NCI-H460 (cell line): ENCODE measurements at regions not wholly inside any gene's neighbourhood (a gene's known extent, or its start where the extent isn't known, plus 50 kb on each side); places are given as distances from the start of the nearest gene placed in this dataset.
"Not testable (repeated sequence)": the region's sequence is repeated elsewhere in the genome, so short reads cannot be mapped to it uniquely, and the experiment has no call there.

Experiments
- DNase-seq: peaks from one replicate; pipeline ENCODE4 v3.0.0-alpha.2; 2016; ENCODE audit warnings: low read depth; ENCODE audit errors: extremely low read depth

DNA sequence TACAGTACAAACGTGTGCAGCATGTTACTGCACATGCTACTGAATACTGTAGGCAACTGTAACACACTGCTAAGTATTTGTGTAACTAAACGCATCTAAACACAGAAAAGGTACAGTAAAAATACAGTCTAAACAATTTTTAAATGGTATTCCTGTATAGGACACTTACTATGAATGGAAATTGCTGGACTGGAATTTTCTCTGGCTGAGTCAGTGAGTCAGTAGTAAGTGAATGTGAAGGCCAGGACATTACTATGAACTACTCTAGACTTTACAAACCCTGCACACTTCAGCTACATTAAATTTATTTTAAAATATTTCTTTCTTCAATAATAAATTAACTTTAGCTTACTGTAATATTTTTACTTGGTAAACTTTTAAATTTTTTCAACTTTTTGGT is 225.0 kb upstream of the TENT5A start:
- DNase-seq = no peak

DNA sequence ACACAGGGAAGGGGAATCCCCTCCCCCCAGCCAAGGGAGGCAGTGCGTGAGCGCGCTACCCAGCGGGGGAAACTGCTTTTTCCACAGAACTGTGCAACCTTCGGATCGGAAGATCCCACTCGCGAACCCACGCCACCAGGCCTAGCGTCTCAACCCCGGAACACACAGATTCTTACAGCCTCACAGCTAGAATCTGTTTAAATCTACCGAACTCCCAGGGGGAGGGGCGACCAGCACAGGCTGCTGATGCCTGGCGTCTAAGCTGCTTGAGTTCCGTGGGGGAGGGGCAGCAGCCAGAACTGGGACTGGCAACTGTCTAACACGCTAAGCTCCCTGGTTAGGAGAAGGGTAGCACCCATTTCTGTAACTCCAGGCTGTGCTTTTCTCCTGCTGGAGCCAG is 217.3 kb upstream of the TENT5A start:
- DNase-seq = no peak

DNA sequence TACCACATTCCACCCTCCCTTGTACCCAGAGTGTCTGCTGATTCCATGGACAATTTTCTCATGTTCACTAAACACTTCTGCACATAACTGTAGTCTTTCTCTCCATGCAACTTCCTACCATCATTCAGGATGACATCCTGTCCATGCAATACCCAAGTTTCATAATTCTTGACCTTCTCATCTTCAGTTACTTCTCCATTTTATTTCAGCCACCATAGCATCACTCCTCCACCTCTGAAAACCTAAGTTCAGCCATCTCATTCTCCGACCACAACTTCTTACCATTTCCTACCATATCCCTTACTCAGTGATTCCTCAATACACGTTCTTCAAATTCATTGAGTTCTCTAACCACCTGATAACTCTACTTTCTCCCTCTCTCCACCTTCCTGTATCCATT is 216.5 kb upstream of the TENT5A start:
- DNase-seq = no peak

DNA sequence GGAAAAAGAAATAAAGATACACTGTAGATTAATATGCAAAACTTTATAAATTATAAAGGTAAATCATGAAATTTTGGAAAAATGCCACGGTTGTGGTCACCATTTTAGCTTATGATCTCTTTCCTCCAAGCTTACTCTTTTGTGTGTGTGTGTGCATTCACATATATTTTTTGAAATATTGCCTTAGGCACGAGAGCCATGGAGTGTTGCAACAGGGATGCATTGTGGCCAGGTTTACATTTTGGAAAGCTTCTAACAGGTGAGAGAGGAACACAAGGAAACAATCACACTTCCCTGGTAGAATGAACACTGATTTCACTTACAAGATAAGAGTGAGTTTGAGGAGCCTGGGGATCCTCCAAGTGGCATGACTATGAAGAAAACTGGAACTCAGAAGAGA is 214.5 kb upstream of the TENT5A start:
- no peak for DNase-seq

DNA sequence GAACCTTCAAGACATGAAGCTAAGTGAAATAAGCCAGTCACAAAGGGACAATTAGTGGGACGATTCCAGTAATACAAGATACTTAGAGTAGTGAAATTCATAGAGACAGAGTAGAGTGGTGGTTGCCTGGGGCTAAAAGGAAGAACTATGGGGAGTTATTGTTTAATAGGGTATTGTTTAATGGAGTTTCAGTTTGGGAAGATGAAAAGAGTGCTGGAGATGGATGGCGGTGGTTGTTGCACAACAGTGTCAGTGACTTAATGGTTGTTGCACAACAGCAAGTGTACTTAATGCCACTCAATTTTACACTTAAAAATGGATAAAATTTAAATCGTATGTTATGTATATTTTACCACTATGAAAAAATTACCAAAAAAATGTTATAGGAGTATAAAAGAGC is 209.7 kb upstream of the TENT5A start:
- DNase-seq = no peak

DNA sequence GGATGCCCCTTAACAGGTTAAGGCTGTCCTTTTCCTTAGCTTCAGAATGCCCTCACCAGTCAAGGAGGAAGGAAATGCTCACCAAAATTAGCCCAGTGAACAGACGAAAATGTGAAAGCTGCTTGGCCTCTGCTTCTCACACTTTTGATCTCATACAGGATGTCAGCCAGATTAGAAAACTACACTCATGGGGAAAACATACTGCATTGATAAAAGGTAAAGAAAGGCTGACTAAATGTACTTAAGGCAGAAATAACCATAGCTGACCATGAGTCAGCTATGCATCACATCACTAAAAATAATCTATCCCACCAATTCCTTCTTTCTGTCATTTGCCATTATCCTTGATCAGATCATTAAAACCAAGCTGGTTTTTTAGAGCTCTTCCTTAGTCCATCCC is 198.4 kb upstream of the TENT5A start:
- no peak for DNase-seq

DNA sequence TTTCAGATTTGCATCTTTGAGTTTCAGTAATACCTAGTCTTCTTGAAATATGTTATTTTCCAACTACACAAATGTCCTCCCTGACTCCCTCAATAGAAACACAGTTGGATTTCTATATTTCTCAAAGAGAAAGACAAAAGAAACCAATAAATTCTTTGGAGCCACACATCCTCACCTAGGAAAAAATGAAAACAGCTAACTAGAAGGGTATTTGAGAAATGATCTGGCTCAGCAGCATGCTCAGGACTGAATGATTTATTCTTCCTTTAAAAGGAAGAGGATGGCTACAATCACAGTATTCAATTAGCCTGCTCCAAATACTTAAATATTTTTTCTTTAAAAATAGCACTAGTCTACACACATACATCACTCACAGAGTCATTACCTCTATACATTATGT is 196.4 kb upstream of the TENT5A start:
- no peak for DNase-seq

DNA sequence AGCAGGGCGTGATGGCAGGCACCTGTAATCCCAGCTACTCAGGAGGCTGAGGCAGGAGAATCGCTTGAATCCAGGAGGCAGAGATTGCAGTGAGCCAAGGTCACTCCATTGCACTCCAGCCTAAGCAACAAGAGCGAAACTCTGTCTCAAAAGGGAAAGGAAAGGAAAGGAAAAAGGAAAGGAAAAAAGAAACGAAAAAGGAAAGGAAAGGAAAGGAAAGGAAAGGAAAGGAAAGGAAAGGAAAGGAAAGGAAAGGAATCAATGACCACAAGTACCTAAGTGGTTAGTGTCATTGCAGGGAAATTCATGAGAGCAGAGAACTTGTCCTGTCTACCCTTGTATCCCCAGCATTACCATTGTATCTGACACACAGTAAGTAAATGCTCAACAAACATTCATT is 195.7 kb upstream of the TENT5A start:
- DNase-seq = not testable (repeated sequence)

DNA sequence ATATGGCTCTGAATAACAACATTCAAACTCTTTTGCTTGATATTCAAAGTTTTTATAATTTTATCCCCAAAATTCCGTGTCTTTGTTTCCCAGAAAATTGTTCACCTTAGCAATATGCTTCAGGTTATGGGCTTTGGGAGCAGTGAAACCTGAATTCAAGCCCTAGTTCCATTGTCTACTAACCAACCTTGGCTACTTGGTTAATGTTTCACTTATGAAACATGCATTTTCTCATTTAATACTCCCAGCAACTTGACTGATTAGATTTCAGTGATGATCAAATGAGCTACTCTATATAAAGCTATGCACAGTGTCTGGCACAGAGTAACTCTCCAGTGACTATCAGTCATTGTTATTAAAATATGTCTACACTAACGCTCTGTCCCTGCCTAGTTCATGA is 192.2 kb upstream of the TENT5A start:
- no peak for DNase-seq

DNA sequence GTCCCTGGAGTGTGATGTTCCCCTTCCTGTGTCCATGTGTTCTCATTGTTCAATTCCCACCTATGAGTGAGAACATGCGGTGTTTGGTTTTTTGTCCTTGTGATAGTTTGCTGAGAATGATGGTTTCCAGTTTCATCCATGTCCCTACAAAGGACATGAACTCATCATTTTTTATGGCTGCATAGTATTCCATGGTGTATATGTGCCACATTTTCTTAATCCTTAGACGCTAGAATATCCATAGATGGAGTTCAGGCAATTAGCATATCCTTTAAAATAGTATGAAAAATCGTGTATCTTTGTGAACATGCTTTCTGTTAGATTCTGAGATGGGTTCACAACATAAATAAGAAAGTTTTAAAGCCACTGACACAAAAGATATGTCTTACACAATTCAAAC is 190.4 kb upstream of the TENT5A start:
- not testable (repeated sequence) for DNase-seq

DNA sequence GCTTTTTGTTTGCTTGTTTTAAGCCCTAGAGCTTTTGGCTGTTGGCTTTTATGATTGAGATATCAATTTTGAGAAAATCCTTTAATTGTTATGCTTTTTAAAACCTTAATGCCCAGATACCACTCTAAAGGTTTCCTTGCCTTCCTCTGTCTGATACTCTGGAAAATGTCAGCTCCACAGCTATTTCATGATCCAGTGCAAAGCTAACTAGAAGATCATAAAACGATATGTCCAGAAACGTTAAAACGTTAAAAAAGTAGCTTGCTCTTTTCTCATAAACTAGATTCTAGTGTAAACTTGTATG is 189.5 kb upstream of the TENT5A start:
- DNase-seq = no peak

DNA sequence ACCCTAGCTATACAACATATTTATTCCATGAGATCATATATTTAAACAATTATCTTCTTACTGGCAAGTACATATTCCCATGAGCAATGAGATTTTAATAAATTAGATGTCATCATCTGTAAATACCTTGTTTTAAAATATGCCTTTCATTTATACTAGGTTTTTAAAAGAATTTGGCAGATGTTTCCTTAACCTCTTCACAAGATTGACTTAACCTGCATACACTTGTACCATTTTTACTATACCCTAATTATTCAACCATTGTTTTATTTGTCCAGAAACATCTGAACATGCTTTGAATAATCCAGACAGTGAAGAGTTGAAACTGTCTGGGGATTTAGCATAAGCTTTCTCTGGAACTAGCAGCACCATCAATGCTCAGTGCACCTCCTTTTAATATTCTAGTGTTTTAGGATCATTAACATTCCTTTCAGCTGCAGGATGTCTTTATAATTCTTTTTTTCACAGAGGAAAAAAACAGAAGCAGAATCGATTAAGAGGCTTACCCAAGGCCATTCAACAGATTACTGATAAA is 188.0 kb upstream of the TENT5A start:
- no peak for DNase-seq

DNA sequence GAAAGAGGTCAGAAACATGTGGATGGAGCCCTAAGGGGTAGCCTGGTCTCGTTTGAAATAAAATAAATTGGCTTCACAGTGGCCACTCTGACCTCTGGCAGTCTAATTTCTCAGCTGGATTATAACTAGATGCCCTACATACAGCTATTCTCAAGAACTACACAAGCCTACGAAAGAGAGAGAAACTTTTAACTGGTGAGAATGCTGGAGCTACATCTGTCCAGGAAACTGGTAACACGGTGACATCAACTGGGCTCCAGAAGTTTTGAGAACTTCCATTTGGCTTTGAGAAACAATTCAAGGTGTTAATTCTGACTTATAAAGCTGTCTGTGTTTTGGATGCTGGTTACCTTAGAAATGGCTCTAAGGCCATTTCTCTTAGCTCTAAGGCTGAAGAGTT is 187.3 kb upstream of the TENT5A start:
- DNase-seq = no peak

DNA sequence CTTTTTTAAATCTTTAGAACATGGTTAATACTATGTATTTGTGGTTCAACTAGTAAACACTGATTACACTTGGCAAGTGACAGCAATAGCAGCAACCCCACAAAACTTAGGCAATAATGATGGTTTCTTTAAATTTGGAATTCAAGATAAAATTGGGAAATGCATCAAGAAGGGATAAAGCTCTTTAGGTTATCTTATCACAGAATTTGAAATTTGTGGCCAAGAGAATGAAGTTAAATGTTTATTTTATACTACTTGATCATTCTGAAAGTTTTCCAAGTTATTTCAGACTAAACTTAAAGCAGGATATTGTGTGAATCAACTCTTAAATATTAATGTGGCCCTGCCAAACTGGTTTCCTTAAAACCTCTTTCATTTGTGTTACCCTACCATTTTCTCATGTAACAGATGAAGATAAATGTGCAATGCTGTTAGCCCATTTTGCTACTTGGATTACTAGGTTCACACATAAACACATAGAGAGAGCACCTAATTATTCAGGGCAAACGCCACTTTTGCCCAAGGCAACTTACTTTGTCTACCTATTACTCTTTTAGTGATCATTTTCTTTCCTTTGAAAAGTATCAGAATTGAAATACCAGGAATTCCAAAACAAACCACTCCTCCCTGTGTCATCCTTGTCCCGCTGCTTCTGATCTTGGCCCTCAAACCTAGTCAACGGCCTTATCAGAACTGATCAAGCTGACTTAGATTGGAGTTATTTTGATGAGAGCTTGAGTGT is 186.7 kb upstream of the TENT5A start:
- no peak for DNase-seq

DNA sequence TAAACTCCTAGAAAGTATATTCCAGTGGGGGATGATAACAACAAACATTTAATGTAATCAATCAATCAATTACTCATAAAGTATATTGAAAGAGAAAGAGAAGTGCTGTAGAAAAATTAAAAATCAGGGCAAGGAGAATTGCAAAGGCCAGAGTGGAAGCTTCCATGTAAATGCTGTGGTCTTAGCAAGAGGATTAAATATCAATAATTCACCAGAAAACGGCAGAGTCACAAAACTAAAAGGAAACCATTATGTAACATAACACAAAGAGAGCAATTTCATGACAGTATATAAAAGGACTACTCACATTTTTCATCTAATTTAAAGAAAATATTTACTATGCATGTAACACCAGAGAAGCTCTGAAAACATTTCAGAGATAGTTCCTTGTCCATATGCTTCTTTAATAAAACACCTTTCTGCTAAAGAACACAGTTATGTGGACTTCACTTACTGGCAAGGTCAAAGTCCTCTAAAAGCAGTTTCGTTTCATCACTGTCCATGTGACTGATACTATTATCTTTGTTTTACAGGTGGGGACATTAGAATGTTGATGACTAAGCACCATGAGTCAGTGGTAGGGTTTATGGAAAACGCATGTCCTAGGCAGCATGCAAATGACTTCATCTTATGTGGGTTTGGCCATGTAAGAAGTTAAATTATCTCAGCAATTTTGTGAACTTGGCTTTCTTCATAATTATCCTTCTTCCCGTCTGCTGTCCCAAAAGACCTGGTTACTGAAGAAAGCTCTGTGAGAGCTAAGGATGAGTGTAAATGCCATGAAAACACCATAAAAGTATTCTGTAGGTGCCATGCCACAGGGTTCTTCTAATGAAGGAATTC is 185.8 kb upstream of the TENT5A start:
- DNase-seq = peak; percentile 42

DNA sequence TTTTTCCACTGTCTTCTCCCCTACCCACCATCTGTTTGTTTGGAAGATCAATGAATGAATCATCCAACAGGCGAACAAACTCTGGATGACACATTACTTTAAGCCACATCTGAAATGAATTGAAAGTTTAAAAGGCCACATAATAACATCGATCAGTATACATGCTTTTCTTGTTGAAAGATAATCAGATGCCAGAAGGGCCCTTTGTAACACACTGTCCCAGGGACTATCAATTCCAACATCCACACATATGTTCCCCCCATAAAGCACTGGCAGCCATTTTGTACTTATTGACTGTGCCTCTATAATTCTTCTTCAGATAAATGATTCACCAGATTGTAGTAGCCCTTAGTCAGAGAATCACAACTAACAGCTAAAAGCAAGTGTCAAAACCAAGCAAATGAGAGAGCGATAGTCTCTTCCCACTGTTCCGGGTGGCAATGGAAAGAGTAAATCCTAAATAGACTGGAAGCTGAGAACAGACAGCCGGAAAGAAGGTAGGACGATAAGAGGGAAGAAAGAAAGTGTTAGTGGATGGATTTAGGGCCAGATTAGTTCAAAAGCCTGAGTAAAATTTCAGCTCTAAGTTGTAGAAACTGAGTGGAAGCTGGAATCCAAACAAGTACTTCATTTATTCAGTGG is 184.9 kb upstream of the TENT5A start:
- DNase-seq = peak; percentile 15

DNA sequence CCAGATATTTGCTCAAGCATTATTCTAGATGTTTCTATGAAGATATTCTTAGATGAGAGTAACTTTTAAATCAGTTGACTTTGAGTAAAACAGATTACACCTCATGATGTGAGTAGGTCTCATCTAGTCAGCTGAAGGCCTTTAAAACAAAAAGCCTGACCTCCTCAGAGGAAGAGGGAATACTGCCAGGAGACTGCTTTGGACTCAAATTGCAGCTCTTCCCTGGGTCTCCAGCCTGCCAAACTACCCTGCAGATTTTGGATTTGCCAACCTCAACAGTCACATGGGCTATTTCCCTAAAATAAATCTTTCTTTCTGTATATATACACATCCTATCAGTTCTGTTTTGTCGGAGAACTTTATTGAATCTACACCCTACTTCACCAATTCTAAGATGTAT is 182.5 kb upstream of the TENT5A start:
- no peak for DNase-seq

DNA sequence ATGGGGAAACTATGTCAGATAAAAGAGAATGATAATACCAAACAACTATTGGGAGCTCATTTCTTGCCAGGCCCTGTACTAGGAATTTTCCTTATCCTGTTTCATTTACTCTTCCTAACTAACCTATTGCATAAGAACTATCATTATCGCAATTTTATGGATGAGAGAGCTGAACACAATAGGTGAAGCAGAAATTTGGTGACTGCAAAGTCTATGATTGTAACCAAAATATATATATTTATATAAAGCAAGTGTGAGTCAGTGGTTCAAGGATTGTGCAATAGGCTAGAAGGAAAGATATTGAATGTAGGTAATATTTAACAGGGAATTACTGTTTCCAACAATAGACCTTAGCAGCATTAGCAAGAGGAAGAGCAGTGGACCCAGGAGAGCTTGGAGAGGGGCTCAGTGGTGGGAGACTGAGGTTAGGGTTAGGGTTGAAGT is 181.1 kb upstream of the TENT5A start:
- DNase-seq = no peak

DNA sequence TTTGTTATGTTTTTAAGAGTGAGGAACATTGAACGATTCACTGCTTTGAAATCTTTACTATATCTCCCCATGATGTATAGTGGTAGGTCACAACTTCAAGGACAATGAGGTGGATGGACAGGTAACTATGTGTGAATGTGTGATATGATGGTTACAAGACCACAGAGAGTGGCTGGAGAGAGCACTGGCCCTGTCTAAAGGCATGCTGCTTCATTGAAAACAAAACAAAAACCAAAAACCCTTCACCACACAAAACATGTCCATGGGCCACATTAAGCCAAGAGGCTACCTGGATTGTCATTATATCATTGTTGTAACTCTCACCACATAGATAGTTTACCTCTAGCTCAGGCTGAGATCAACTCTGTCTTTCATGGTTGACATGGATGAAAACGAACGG is 180.6 kb upstream of the TENT5A start:
- no peak for DNase-seq

DNA sequence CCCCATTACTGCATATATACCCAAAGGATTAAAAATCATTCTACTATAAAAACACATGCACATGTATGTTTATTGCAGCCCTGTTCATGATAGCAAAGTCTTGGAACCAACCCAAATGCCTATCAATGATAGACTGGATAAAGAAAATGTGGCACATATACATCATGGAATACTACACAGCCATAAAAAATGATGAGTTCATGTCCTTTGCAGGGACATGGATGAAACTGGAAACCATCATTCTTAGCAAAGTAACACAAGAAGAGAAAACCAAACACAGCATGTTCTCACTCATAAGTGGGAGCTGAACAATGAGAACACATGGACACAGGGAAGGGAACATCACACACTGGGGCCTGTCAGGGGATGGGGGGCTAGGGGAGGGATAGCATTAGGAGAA is 180.0 kb upstream of the TENT5A start:
- not testable (repeated sequence) for DNase-seq

DNA sequence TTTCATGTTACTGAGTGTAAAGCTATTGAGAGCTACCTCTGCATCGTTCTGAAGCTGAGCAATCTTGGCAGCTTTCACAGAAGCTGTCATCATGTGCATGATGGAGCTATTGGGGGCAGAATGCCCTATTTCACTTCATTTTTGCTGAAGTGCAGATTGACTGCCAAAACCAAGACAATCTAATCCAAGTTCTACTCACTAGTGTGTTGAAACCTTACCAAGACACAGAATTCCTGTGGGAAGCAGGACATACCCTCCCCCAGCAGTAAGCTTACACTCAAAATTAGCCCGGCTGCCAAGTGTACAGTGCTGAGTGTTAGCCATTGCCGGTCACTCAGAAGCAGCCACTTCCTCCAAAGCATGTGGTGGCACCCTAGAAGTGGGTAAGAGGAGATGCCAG is 177.3 kb upstream of the TENT5A start:
- DNase-seq = no peak

DNA sequence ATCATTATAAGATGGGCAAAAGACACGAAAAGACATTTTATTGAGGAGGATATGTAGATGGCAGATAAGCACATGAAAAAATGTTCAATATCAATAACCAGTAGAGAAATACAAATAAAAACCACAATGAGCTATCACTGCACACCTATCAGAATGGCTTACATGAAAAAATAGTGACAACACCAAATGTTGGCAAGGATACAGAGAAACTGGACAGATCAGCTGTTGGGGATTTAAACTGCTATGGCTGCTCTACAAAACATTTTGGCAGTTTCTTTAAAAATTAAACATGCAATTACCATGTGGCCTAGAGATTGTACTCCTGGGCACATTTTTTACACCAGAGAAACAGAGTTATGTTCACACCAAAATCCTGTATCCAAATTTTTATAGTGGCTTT is 172.7 kb upstream of the TENT5A start:
- DNase-seq = no peak
